GOT3 (cell line): ENCODE measurements at regions not wholly inside any gene's neighbourhood (a gene's known extent, or its start where the extent isn't known, plus 50 kb on each side); places are given as distances from the start of the nearest gene placed in this dataset.
A peak's percentile ranks its signal among the peaks of the same experiment; 100 is the strongest.
"Not testable (repeated sequence)": the region's sequence is repeated elsewhere in the genome, so short reads cannot be mapped to it uniquely, and the experiment has no call there.

Experiments
- DNase-seq: peaks from one replicate; lab custom pipeline; 2025; ENCODE audit warnings: mixed read lengths; lab: John Stamatoyannopoulos, UW

GRCh38 chr6:26957399-26958127 lies 289.9 kb upstream of the PRSS16 start:
- DNase-seq, result not testable (repeated sequence)

- not testable (repeated sequence) for DNase-seq
Observed at GRCh38 chr6:26961236-26961635, 286.3 kb upstream of the PRSS16 start.

GRCh38 chr6:27002447-27002846 lies 245.1 kb upstream of the PRSS16 start:
- DNase-seq, result no peak

- no peak for DNase-seq
Observed at GRCh38 chr6:27007020-27007419, 240.5 kb upstream of the PRSS16 start.

GRCh38 chr6:27008613-27009012 lies 238.9 kb upstream of the PRSS16 start:
- DNase-seq, result not testable (repeated sequence)

GRCh38 chr6:27014053-27014452 lies 233.4 kb upstream of the PRSS16 start:
- not testable (repeated sequence) for DNase-seq

GRCh38 chr6:27016689-27017088 lies 230.8 kb upstream of the PRSS16 start:
- no peak for DNase-seq

- DNase-seq, result not testable (repeated sequence)
Observed at GRCh38 chr6:27018401-27018800, 229.1 kb upstream of the PRSS16 start.

- DNase-seq, result peak; percentile 43
Observed at GRCh38 chr6:27019651-27020552, 227.6 kb upstream of the PRSS16 start.

GRCh38 chr6:27020553-27020880 lies 227.0 kb upstream of the PRSS16 start:
- no peak for DNase-seq

- no peak for DNase-seq
Observed at GRCh38 chr6:27023664-27024063, 223.8 kb upstream of the PRSS16 start.

- DNase-seq, result no peak
Observed at GRCh38 chr6:27025351-27025750, 222.2 kb upstream of the PRSS16 start.

- no peak for DNase-seq
Observed at GRCh38 chr6:27026361-27026760, 221.1 kb upstream of the PRSS16 start.

GRCh38 chr6:27031302-27031701 lies 216.2 kb upstream of the PRSS16 start:
- no peak for DNase-seq

GRCh38 chr6:27038498-27038897 lies 209.0 kb upstream of the PRSS16 start:
- DNase-seq, result no peak

- no peak for DNase-seq
Observed at GRCh38 chr6:27040244-27041042, 207.1 kb upstream of the PRSS16 start.

GRCh38 chr6:27043244-27043643 lies 204.3 kb upstream of the PRSS16 start:
- no peak for DNase-seq

- not testable (repeated sequence) for DNase-seq
Observed at GRCh38 chr6:27045131-27045530, 202.4 kb upstream of the PRSS16 start.

GRCh38 chr6:27047725-27048124 lies 199.8 kb upstream of the PRSS16 start:
- DNase-seq, result not testable (repeated sequence)

- no peak for DNase-seq
Observed at GRCh38 chr6:27049863-27050781, 197.4 kb upstream of the PRSS16 start.

GRCh38 chr6:27052082-27052730 lies 195.3 kb upstream of the PRSS16 start:
- not testable (repeated sequence) for DNase-seq
